Transverse colon (tissue), 4 donors: ENCODE measurements at regions not wholly inside any gene's neighbourhood (a gene's known extent, or its start where the extent isn't known, plus 50 kb on each side); places are given as distances from the start of the nearest gene placed in this dataset.

Experiments used
- DNase-seq: peaks from one replicate; pipeline ENCODE4 v3.0.0-alpha.2; 2019
- H3K27ac ChIP-seq, 4 donors: fragments of 200-600 bp; sonication (generic); 2 replicates each; pipeline ENCODE4 v1.5.1; 2016 to 2018; ENCODE audit warnings: inconsistent platforms in 4 of 4
- H3K27me3 ChIP-seq: fragments of 200-600 bp; sonication (generic); 2 replicates; pipeline ENCODE4 v1.5.1; 2017; ENCODE audit warnings: inconsistent platforms
- H3K36me3 ChIP-seq, 4 donors: fragments of 200-600 bp; sonication (generic); 2 replicates each; pipeline ENCODE4 v1.5.1; 2017 to 2019; ENCODE audit warnings: inconsistent platforms in 4 of 4
- H3K4me1 ChIP-seq, 4 donors: fragments of 200-600 bp; sonication (generic); 2 replicates each; pipeline ENCODE4 v1.5.1; 2017 to 2020; ENCODE audit warnings: inconsistent platforms in 4 of 4
- H3K4me3 ChIP-seq, 4 donors: fragments of 200-600 bp; sonication (generic); 1 replicate in 1 of 4; 2 replicates in 3 of 4; pipeline versions ENCODE4 v1.5.1 to v1.6.1; 2017 to 2019; ENCODE audit warnings: inconsistent platforms in 4 of 4
- H3K9me3 ChIP-seq, 2 donors: fragments of 200-600 bp; sonication (generic); 2 replicates each; pipeline ENCODE4 v1.5.1; 2017 to 2019; ENCODE audit warnings: inconsistent platforms in 2 of 2
- EP300 ChIP-seq: sonication (generic); formaldehyde crosslinking; IDR thresholded peaks from one replicate; pipeline ENCODE4 v1.6.1; 2017; ENCODE audit warnings: antibody characterized with exemption, low read depth
- POLR2A ChIP-seq: fragments of 450-650 bp; IDR thresholded peaks from one replicate; pipeline ENCODE4 v1.6.1; 2016; ENCODE audit warnings: antibody characterized with exemption, mild to moderate bottlenecking, moderate library complexity
- POLR2AphosphoS5 ChIP-seq, 3 donors: sonication (generic); formaldehyde crosslinking; IDR thresholded peaks; one replicate each; pipeline ENCODE4 v1.6.1; 2016; ENCODE audit warnings: antibody characterized with exemption in 3 of 3
- WGBS, 2 donors: methylation state at CpG; one replicate each; pipeline ENCODE4 v1.1.5; 2018; ENCODE audit warnings: low coverage in 1 of 2; 5-methylcytosine and 5-hydroxymethylcytosine counted together
- in situ Hi-C, 4 donors: fragments of 200-750 bp; cut with MboI; loops; one replicate each; pipeline versions ENCODE4 v1.15.0 to v1.15.1; 2017; ENCODE audit warnings: low sequenced_read_pairs in 3 of 4, low pct_ligation_motif_present in 1 of 4, low pct_unique_long_range_greater_than_20kb in 1 of 4
- intact Hi-C: fragments of 100-400 bp; cut with DNase I; formaldehyde crosslinking; loops from one replicate; pipeline ENCODE4 v1.15.1; 2023; ENCODE audit warnings: low total_unique reads
- TF ChIP-seq, protein P1 (sequence below), 5 experiments: fragments of 200-600 bp in 3 of 5; fragments of 450-650 bp in 2 of 5; sonication (generic) in 3 of 5; IDR thresholded peaks; 1 replicate in 2 of 5; 2 replicates in 3 of 5; pipeline ENCODE4 v1.5.1; 2016 to 2017; ENCODE audit warnings: antibody characterized with exemption in 5 of 5, inconsistent platforms in 3 of 5, mild to moderate bottlenecking in 2 of 5, moderate library complexity in 1 of 5

DNA sequence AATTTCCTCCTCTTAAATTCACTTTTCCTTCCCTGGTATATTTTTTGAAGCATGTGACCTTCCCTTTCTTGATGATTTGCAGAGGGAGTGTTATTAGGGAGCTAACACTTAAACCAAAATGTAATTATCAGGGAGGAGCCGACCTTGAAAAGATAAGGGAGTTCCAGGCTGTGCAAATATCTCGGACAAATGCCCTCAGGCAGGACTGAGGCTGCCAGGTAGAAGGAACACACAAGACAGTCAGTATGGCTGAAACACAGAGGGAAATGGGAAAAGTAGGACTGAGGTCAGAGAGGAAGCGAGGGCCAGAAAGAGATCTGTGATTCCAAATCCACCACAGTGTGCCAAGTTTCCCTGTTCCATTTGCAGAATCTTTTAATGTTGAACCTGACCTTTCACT, 221.0 kb downstream of the CNTN3 start:
- H3K4me3 ChIP-seq, result no peak overlapping the region
- no peak overlapping the region for H3K27ac ChIP-seq
- no peaks in the 10 kb centered on the region for H3K4me1 ChIP-seq
- 57 to 73% methylated on average over 3 of the region's 3 CpGs for WGBS, 2 donors
- H3K36me3 ChIP-seq, result no peaks in the 10 kb centered on the region
- no peak for DNase-seq
- H3K9me3 ChIP-seq, result peaks cover 0 to 6% of the 10 kb centered on the region in 2 donors
- no peaks in the 10 kb centered on the region for H3K27me3 ChIP-seq
- in situ Hi-C loops, result no loop called here
- no peak for TF ChIP-seq EP300
- TF ChIP-seq POLR2A, result no peak
- no peak for TF ChIP-seq POLR2AphosphoS5 (IDR thresholded peaks at IDR 0.05)
- TF ChIP-seq, protein P1, sequence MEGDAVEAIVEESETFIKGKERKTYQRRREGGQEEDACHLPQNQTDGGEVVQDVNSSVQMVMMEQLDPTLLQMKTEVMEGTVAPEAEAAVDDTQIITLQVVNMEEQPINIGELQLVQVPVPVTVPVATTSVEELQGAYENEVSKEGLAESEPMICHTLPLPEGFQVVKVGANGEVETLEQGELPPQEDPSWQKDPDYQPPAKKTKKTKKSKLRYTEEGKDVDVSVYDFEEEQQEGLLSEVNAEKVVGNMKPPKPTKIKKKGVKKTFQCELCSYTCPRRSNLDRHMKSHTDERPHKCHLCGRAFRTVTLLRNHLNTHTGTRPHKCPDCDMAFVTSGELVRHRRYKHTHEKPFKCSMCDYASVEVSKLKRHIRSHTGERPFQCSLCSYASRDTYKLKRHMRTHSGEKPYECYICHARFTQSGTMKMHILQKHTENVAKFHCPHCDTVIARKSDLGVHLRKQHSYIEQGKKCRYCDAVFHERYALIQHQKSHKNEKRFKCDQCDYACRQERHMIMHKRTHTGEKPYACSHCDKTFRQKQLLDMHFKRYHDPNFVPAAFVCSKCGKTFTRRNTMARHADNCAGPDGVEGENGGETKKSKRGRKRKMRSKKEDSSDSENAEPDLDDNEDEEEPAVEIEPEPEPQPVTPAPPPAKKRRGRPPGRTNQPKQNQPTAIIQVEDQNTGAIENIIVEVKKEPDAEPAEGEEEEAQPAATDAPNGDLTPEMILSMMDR (IDR thresholded peaks at IDR 0.05), result no peak
- intact Hi-C loops, result no loop called here

DNA sequence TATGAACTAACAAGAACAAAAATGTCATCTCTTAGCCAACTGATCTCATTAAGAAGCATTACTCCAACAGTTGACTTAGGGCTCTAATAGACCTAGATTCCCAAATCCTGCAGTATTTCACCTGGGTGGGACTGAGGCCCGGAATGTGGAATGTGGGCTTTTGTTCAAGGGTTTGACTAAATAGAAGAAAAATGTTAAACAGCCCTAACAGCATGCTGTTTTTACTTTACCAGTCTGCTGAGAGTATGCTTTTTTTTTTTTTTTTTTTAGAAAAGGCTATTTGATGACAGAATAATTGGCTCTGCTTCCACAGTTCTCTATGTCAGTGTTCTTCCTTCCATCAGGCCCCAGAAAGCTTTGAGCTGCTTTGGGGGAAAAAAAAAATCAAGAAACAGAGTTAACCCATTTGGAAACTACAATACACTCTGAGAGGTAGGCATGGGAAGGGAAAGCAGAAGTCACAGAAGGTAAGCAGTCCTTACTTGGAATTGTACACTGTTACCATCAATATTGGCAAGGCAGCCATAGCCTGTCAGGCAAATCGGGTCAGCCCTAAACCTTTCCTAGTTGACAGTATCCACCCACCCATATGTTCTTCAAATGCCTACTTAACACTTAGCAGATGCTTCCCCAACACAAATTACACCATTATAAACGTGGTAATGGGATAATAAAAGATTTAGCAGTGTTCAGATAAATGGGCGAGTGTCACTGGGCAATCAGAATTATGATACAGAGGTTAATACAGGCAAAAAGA, 224.2 kb downstream of the CNTN3 start:
- H3K36me3 ChIP-seq, result no peaks in the 10 kb centered on the region
- no peak for TF ChIP-seq POLR2AphosphoS5 (IDR thresholded peaks at IDR 0.05)
- TF ChIP-seq POLR2A, result no peak
- TF ChIP-seq EP300, result no peak
- TF ChIP-seq, protein P1 (IDR thresholded peaks at IDR 0.05), result no peak
- intact Hi-C loops (no loop called here), in situ Hi-C loops (no loop called here)
- no peak overlapping the region for H3K27ac ChIP-seq
- no peak for DNase-seq
- H3K4me3 ChIP-seq, result no peak overlapping the region
- 54 to 55% methylated on average over 4 of the region's 4 CpGs for WGBS, 2 donors
- no peaks in the 10 kb centered on the region for H3K9me3 ChIP-seq
- H3K4me1 ChIP-seq, result no peaks in the 10 kb centered on the region
- H3K27me3 ChIP-seq, result no peaks in the 10 kb centered on the region

DNA sequence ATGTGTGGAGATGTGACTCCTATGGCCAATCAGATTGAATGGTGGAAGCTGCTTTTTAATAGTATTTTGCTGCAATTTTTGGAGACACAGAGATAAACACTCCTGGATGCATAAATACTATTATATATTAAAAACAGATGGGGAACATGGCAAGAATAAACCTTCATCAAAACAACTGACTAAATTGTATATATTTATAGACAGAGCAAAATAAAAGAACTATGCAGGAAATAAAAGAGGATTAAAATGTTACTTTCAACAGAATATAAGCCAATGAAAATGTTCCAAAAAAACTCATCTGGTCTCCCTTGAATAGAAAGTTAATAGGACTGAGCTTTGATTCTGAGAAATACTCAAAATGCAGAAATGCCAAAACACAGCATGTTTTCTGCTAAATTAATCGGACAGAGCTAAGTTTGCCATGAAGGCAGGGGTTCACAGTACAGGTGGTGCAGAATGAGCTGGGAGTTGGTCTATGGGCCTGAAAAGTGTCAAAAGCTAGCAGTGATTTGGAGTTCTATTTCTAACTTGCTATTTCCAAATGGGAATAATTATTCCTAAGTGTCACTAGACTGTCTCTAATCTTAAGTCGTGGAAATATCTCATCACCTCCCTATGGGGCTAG, 227.2 kb downstream of the CNTN3 start:
- intact Hi-C loops (no loop called here), in situ Hi-C loops (no loop called here)
- Histone ChIP-seq H3K27ac (no peak overlapping the region), H3K27me3 (no peaks in the 10 kb centered on the region), H3K4me1 (peaks cover 0 to 4% (median 0%) of the 10 kb centered on the region in 4 donors), H3K4me3 (no peak overlapping the region), H3K36me3 (no peaks in the 10 kb centered on the region), H3K9me3 (no peaks in the 10 kb centered on the region)
- 61 to 69% methylated on average over 2 of the region's 2 CpGs for WGBS, 2 donors
- TF ChIP-seq, protein P1 (IDR thresholded peaks at IDR 0.05), result no peak
- TF ChIP-seq EP300, result no peak
- no peak for TF ChIP-seq POLR2A
- TF ChIP-seq POLR2AphosphoS5 (IDR thresholded peaks at IDR 0.05), result no peak
- no peak for DNase-seq

DNA sequence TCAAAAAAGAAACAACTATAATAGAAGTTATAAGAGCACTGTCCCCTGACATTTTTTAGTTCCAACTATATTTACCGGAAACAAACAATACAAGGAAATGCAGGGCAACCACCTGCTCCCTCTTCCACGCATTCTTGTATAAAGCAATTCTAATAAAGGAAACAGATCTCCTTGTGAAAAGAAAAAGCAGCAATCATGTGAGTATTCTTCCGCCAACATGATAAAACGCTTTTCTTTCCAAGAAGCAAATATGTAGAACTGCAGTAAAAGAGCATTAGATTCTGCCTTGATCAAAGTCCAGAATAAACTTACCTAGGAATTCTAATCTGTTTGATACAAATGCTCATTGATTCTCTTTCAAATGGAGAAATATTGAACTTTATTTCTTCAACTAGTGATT, 230.3 kb downstream of the CNTN3 start:
- H3K9me3 ChIP-seq, result no peaks in the 10 kb centered on the region
- DNase-seq, result no peak
- H3K4me1 ChIP-seq, result peaks cover 0 to 4% (median 0%) of the 10 kb centered on the region in 4 donors
- no peak overlapping the region for H3K4me3 ChIP-seq
- no peaks in the 10 kb centered on the region for H3K27me3 ChIP-seq
- peak overlapping the region in 2 of 4 donors; percentile 33 to 37 for H3K27ac ChIP-seq
- TF ChIP-seq, protein P1 (IDR thresholded peaks at IDR 0.05), result no peak
- TF ChIP-seq POLR2A (no peak), EP300 (no peak), POLR2AphosphoS5 (IDR thresholded peaks at IDR 0.05) (no peak)
- 44 to 54% methylated on average over 4 of the region's 4 CpGs for WGBS, 2 donors
- no peaks in the 10 kb centered on the region for H3K36me3 ChIP-seq
- in situ Hi-C loops, result no loop called here
- intact Hi-C loops, result no loop called here
